DMS 273 (cell line): ENCODE measurements at regions not wholly inside any gene's neighbourhood (a gene's known extent, or its start where the extent isn't known, plus 50 kb on each side); places are given as distances from the start of the nearest gene placed in this dataset.
"Not testable (repeated sequence)": the region's sequence is repeated elsewhere in the genome, so short reads cannot be mapped to it uniquely, and the experiment has no call there.

Experiments used
- DNase-seq: peaks from one replicate; lab custom pipeline; 2025; ENCODE audit not compliant: unreplicated experiment; lab: John Stamatoyannopoulos, UW

- DNase-seq, result no peak
These were observed 72.1 kb downstream of the TMEM212 start for GRCh38 chr3:171915275-171915674.

GRCh38 chr3:171916888-171917287 lies 73.7 kb downstream of the TMEM212 start:
- DNase-seq, result no peak

DNA sequence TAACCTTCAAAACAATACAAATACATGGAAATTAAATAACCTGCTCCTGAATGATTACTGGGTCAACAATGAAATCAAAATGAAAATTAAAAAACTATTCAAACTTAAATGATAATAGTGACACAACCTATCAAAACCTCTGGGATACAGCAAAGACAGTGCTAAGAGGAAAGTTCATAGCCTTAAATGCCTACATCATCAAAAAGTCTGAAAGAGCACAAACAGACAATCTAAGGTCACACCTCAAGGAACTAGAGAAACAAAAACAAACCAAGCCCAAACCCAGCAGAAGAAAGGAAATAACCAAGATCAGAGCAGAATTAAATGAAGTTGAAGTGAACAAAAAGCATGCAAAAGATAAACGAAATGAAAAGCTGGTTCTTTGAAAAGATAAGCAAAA lies 79.5 kb downstream of the TMEM212 start:
- DNase-seq, result not testable (repeated sequence)

DNA sequence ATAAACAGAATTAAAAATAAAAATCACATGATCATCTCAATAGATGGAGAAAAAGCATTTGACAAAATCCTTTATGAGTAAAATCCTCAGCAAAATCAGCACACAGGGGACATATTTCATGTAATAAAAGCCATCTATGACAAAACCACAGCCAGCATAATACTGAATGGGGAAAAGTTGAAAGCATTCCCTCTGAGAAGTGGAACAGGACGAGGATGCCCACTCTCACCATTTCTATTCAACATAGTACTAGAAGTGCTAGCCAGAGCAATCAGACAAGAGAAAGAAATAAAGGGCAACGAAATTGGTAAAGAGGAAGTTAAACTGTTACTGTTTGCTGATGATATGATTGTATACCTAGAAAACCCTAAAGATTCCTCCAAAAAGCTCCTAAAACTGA lies 80.5 kb downstream of the TMEM212 start:
- DNase-seq, result not testable (repeated sequence)

DNA sequence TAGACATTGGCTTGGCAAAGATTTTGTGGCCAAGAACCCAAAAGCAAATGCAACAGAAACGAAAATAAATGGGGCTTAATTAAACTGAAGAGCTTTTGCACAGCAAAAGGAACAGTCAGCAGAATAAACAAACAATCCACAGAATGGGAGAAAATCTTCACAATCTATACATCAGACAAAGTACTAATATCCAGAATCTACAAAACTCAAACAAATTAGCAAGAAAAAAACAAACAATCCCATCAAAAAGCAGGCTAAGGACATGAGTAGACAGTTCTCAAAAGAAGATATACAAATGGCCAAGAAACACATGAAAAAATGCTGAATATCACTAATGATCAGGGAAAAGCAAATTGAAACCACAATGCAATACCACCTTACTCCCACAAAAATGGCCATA lies 81.7 kb downstream of the TMEM212 start:
- not testable (repeated sequence) for DNase-seq

DNA sequence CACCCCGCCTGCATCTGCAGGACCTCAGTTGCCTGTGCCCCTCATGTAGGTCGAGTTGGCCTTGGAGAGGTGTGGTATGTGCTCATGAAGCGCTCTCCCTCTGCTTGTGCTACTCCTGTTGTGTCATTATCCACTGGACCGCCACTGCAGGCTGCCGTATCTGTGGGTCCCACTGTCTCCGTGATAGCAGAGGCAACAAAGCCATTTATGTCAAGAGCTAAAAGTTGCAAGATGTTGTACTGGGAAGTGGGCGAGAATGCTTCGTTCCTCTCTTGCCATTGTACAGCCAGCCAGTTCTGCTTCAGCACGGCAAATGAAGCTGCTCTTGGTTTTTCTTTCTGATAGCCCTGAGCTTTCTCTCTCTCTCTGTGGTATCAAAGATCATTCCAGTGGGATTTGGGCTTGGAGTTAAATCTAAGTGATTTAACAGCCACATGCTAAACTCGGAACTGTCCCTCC lies 89.0 kb downstream of the TMEM212 start:
- no peak for DNase-seq

- no peak for DNase-seq
These were observed 90.3 kb downstream of the TMEM212 start for GRCh38 chr3:171933441-171933840.

- DNase-seq, result no peak
These were observed 92.3 kb downstream of the TMEM212 start for GRCh38 chr3:171935261-171936123.

- no peak for DNase-seq
These were observed 93.2 kb downstream of the TMEM212 start for GRCh38 chr3:171936191-171936841.

GRCh38 chr3:171939578-171939977 lies 96.4 kb downstream of the TMEM212 start:
- DNase-seq, result no peak

GRCh38 chr3:171940151-171940649 lies 97.1 kb downstream of the TMEM212 start:
- DNase-seq, result no peak

DNA sequence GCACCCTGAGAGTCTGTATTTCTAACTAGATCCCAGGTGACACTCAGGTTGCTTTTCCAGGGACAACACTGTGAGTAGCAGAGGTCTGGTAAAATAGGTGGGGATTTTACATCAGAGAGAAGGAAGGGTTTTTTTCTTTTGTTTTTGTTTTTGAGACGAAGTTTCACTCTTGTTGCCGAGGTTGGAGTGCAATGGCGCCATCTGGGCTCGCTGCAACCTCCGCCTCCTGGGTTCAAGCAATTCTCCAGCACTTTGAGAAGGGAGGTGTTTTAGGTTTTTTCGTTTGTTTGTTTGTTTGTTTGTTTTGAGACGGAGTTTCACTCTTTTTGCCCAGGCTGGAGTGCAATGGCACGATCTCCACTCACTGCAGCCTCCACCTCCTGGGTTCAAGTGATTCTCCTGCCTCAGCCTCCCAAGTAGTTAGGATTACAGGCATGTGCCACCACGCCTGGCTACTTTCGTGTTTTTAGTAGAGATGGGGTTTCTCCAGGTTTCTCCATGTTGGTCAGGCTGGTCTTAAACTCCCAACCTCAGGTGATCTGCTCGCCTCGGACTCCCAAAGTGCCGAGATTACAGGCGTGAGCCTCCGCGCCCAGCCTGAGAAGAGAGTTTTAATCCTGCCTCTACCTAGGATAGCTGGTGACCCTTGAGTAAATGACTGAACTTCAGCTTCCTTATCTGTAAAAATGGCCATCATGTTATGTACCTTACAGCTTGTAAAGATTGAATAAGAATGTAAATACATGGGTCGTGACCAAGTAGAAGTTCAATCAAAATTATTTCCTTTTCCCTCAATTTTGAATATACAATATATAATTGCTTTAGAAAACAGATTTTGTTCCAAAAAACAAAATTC lies 95.9 kb upstream of the FNDC3B start:
- no peak for DNase-seq

- no peak for DNase-seq
These were observed 95.0 kb upstream of the FNDC3B start for GRCh38 chr3:171944118-171945016.

- DNase-seq, result no peak
These were observed 90.7 kb upstream of the FNDC3B start for GRCh38 chr3:171948674-171949073.

DNA sequence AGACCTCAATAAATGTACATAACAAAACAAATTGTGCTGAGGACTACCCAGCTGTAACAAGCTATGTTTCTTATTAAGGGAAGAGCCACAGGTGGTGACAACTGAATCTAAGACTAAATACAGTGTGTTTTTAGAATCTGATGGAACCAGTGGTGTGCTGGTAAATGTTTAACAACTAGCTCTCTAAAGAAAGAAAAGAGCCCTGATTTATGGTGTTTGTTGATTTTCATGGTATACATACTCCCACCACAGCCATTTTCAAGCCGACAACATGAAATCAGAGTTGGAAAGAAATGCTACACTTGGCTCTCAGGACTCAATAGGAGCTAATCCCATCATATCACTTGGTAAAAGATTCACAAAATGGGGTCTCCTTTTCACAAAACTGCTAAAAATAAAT lies 89.8 kb upstream of the FNDC3B start:
- DNase-seq, result no peak

DNA sequence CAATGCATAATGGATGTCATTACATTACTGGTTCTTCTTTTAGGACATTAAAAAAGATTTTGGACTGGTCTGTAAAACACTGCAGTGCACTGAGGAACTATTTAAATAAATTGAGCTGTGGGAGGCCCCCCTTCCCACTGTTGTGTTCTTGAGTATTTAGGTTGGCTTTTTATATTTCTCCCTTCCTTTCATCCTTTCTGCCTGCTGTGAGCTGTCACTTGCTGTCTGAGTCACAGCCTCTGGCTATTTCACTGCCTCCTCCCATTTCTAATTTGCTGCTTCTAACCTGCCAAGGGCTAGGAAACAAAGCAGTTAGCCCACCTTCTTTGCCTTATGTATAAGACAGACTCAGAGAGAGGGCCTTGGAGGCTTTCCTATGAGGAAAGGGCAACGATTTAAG lies 89.0 kb upstream of the FNDC3B start:
- DNase-seq, result no peak

DNA sequence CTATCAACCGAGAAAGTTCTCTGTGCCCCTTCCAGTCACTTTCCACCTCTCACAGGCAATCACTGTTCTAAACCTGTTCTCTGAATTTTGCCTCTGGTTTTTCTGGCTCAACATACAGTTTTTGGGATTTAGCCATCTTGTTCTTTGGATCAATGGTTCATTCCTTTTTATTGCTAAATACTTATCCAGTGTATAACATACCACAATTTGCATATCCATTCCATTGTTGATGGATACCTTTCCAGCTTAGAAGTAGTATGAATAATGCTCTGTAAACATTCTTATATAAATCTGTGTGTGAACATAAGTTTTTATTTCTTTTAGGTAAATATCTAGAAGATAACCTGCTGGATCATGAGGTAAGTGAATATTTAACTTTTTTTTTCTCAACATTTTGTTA lies 87.8 kb upstream of the FNDC3B start:
- no peak for DNase-seq

GRCh38 chr3:171953301-171954022 lies 85.9 kb upstream of the FNDC3B start:
- no peak for DNase-seq

GRCh38 chr3:171954690-171955383 lies 84.5 kb upstream of the FNDC3B start:
- DNase-seq, result no peak
